ENCODE measurements at regions not wholly inside any gene's neighbourhood (a gene's known extent, or its start where the extent isn't known, plus 50 kb on each side); places are given as distances from the start of the nearest gene placed in this dataset.
"Not testable (repeated sequence)": the region's sequence is repeated elsewhere in the genome, so short reads cannot be mapped to it uniquely, and the experiment has no call there.

GRCh38 chr16:33128982-33129634, 64.9 kb upstream of the TP53TG3C start:
- DNase-seq; intact Hi-C loops (cut with DNase I): not testable (repeated sequence)
- peak in 1 of 2 donors; percentile 46 for ATAC-seq

Measured in left cardiac atrium (tissue), 4 donors.